Right lung (tissue), 2 donors: ENCODE measurements at regions not wholly inside any gene's neighbourhood (a gene's known extent, or its start where the extent isn't known, plus 50 kb on each side); places are given as distances from the start of the nearest gene placed in this dataset.

Experiments used
- DNase-seq, 2 donors: peaks; one replicate each; pipeline ENCODE4 v3.0.0-alpha.2; 2013

GRCh38 chr17:77377710-77378235 lies 237.0 kb downstream of the SEC14L1 start:
- DNase-seq, result no peak

GRCh38 chr17:77378318-77379064 lies 237.7 kb downstream of the SEC14L1 start:
- no peak for DNase-seq

- no peak for DNase-seq
Observed at GRCh38 chr17:77379065-77379428, 238.3 kb downstream of the SEC14L1 start.

GRCh38 chr17:77379832-77380231 lies 239.1 kb downstream of the SEC14L1 start:
- no peak for DNase-seq

- DNase-seq, result no peak
Observed at GRCh38 chr17:77380395-77381184, 239.8 kb downstream of the SEC14L1 start.

GRCh38 chr17:77381185-77381700 lies 240.5 kb downstream of the SEC14L1 start:
- DNase-seq, result no peak

GRCh38 chr17:77381731-77382130 lies 241.0 kb downstream of the SEC14L1 start:
- no peak for DNase-seq

- no peak for DNase-seq
Observed at GRCh38 chr17:77382356-77382911, 241.7 kb downstream of the SEC14L1 start.

GRCh38 chr17:77382966-77383612 lies 242.3 kb downstream of the SEC14L1 start:
- peak; percentile 70 to 84 for DNase-seq

GRCh38 chr17:77383613-77384608 lies 243.1 kb downstream of the SEC14L1 start:
- DNase-seq, result no peak

GRCh38 chr17:77385750-77386501 lies 245.2 kb downstream of the SEC14L1 start:
- DNase-seq, result no peak

- no peak for DNase-seq
Observed at GRCh38 chr17:77386502-77387192, 245.9 kb downstream of the SEC14L1 start.

- DNase-seq, result no peak
Observed at GRCh38 chr17:77387891-77388290, 247.1 kb downstream of the SEC14L1 start.

- no peak for DNase-seq
Observed at GRCh38 chr17:77388384-77389306, 247.9 kb downstream of the SEC14L1 start.

GRCh38 chr17:77390870-77391269 lies 250.1 kb downstream of the SEC14L1 start:
- no peak for DNase-seq

- no peak for DNase-seq
Observed at GRCh38 chr17:77391668-77392375, 251.1 kb downstream of the SEC14L1 start.
